Fibroblast of peridontal ligament (primary cell): ENCODE measurements at regions not wholly inside any gene's neighbourhood (a gene's known extent, or its start where the extent isn't known, plus 50 kb on each side); places are given as distances from the start of the nearest gene placed in this dataset.
"Not testable (repeated sequence)": the region's sequence is repeated elsewhere in the genome, so short reads cannot be mapped to it uniquely, and the experiment has no call there.

ENCODE experiments used
- DNase-seq: peaks from one replicate; pipeline ENCODE4 v3.0.0-alpha.2; 2010; ENCODE audit errors: extremely low read depth

- peak; percentile 36 for DNase-seq
Measured at GRCh38 chr6:121917834-121918559, 481.5 kb upstream of the HSF2 start.

GRCh38 chr6:121920616-121921015 is 478.8 kb upstream of the HSF2 start:
- no peak for DNase-seq

GRCh38 chr6:121925024-121925423 is 474.4 kb upstream of the HSF2 start:
- peak; percentile 17 for DNase-seq

GRCh38 chr6:121925534-121926255 is 473.8 kb upstream of the HSF2 start:
- DNase-seq: peak; percentile 39

GRCh38 chr6:121929301-121929700 is 470.2 kb upstream of the HSF2 start:
- no peak for DNase-seq

- peak; percentile 95 for DNase-seq
Measured at GRCh38 chr6:121932076-121932991, 467.1 kb upstream of the HSF2 start.

- no peak for DNase-seq
Measured at GRCh38 chr6:121934451-121934850, 465.0 kb upstream of the HSF2 start.

- no peak for DNase-seq
Measured at GRCh38 chr6:121940728-121941127, 458.7 kb upstream of the HSF2 start.

DNA sequence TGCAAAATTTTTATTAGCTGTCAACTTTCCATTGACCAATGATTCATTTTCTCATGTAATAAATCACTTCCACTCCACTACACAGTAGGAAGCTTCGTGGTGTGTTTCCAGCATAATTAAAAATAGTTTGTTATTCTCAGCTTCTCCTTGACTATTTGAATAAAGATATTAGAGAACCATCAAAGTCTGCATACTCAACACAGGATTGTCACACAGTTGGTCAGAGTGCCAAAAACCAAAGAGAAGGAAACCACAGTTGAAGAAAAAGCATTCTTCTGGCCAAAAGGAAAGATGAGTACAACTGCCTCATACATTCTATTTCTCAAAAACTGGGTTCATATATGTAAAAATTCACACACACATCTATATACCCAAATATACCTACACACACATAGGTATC is 455.1 kb upstream of the HSF2 start:
- peak; percentile 66 for DNase-seq

- DNase-seq: no peak
Measured at GRCh38 chr6:121951123-121951522, 448.3 kb upstream of the HSF2 start.

- peak; percentile 88 for DNase-seq
Measured at GRCh38 chr6:121951918-121952379, 447.5 kb upstream of the HSF2 start.

- DNase-seq: not testable (repeated sequence)
Measured at GRCh38 chr6:121955401-121955800, 444.1 kb upstream of the HSF2 start.

DNA sequence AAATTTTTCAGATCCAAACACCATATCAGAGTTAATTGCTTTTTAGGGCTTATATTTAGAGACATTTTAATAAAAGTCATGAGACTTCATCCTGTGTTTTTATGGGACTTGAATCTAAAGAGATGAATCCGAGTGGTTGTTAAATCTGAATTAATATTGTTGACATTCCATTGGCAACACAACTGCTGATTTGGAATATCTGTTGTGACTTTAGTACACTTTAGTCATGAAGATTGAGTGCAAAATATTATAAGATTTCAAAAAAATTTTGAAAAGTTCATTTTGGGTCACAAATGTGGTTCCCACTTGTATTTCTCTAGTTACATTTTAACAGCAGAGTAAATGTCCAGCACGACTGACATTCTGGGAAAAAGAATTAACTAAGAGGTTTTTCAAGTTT is 442.7 kb upstream of the HSF2 start:
- DNase-seq: no peak

- no peak for DNase-seq
Measured at GRCh38 chr6:121959501-121959900, 440.0 kb upstream of the HSF2 start.

GRCh38 chr6:121961619-121962125 is 437.8 kb upstream of the HSF2 start:
- DNase-seq: no peak

GRCh38 chr6:121963826-121964225 is 435.6 kb upstream of the HSF2 start:
- DNase-seq: no peak

- DNase-seq: no peak
Measured at GRCh38 chr6:121965739-121966138, 433.7 kb upstream of the HSF2 start.

DNA sequence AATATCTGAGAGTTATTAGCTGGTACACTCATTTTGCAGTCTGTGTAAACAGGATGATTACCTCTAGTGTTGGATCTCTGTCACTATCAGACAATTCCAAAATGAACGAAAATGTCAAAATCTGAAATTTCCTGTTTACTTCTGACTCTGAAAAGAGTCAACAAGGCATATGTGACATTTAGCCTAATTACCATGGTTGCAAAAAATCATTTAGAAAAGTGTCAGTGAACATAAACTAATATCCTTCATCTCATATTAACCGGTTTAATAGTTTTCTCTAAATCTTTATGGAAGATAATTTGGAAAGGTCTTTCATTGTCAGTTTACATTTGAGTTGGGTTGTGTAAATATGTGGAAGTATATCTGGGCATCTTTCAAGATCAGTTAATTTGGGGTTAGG is 431.8 kb upstream of the HSF2 start:
- no peak for DNase-seq

DNA sequence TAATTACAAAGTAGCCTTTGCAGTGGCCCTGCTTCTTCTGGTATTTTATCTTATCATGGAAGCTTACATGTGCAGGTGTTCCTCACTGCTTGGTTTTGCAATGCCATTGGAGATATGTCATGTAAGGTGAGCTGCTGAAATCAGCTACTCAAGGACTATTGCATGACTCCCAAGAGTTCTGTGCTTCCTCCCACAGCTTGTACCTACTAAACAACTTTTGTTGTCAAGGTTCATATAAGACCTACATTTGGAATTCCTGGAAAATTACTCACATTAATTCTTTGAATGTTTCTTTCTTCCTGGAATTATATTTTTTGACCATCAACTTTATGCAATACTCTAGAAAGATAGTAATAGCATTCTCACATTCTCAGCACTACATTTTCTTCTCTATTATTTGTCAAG is 427.5 kb upstream of the HSF2 start:
- no peak for DNase-seq

DNA sequence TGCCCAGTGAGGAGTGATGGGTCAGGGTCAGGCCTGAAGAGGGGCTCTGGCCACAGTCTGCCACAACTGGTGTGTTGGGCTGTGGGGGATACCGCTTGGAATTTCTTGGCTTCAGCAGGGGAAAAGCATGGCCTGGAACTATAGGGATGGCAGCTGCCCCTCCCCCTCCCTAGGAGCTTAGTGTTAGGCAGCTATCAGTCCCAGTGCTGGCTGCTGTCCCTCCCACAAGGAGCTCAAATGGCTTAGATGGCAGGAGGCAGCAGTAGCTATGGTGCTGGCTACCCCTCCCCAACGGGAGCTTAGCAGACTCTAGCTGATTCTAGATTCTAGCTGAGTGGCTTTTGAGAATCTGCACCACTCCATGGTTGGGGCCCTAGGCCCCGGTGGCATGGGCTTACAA is 414.5 kb upstream of the HSF2 start:
- no peak for DNase-seq

- no peak for DNase-seq
Measured at GRCh38 chr6:121993362-121993761, 406.1 kb upstream of the HSF2 start.

- no peak for DNase-seq
Measured at GRCh38 chr6:121994919-121995318, 404.5 kb upstream of the HSF2 start.
